ENCODE measurements at regions not wholly inside any gene's neighbourhood (a gene's known extent, or its start where the extent isn't known, plus 50 kb on each side); places are given as distances from the start of the nearest gene placed in this dataset.

- no peak for ATAC-seq
- TF ChIP-seq RARB (CRISPR knock-in tag; IDR thresholded peaks at IDR 0.05), result no peak
- no peak for TF ChIP-seq PPARA (CRISPR knock-in tag; IDR thresholded peaks at IDR 0.05; ENCODE audit: borderline replicate concordance)
- TF ChIP-seq SNAI2 (CRISPR knock-in tag; IDR thresholded peaks at IDR 0.05), result no peak
- TF ChIP-seq CSRNP3 (CRISPR knock-in tag; IDR thresholded peaks at IDR 0.05), result no peak
- no peak for TF ChIP-seq POU6F1 (CRISPR knock-in tag; IDR thresholded peaks at IDR 0.05; ENCODE audit: borderline replicate concordance, low read depth)
- no peak for TF ChIP-seq OSR1 (CRISPR knock-in tag; IDR thresholded peaks at IDR 0.05)
- TF ChIP-seq ZNF70 (CRISPR knock-in tag; IDR thresholded peaks at IDR 0.05), result no peak
- TF ChIP-seq TCF4 (CRISPR knock-in tag; IDR thresholded peaks at IDR 0.05; ENCODE audit: borderline replicate concordance), result no peak
- no peak for TF ChIP-seq ZNF8 (CRISPR knock-in tag; IDR thresholded peaks at IDR 0.05)
- TF ChIP-seq PATZ1 (CRISPR knock-in tag; IDR thresholded peaks at IDR 0.05; ENCODE audit: borderline replicate concordance), result no peak
- no peak for TF ChIP-seq GLIS3 (CRISPR knock-in tag; IDR thresholded peaks at IDR 0.05)
- no peak for TF ChIP-seq CSDC2 (CRISPR knock-in tag; IDR thresholded peaks at IDR 0.05)
- TF ChIP-seq BACH2 (CRISPR knock-in tag; IDR thresholded peaks at IDR 0.05; ENCODE audit: borderline replicate concordance), result no peak
- TF ChIP-seq ZFP3 (CRISPR knock-in tag; IDR thresholded peaks at IDR 0.05), result no peak
- TF ChIP-seq ZNF565 (CRISPR knock-in tag; conservative IDR thresholded peaks at IDR 0.05; ENCODE audit: low read depth), result no peak
- TF ChIP-seq ISL1 (CRISPR knock-in tag; IDR thresholded peaks at IDR 0.05), result no peak
- TF ChIP-seq TOX (CRISPR knock-in tag; IDR thresholded peaks at IDR 0.05; ENCODE audit: borderline replicate concordance), result no peak
- TF ChIP-seq CREB5 (CRISPR knock-in tag; IDR thresholded peaks at IDR 0.05; ENCODE audit: low read depth), result no peak
- no peak for TF ChIP-seq ARNTL (CRISPR knock-in tag; IDR thresholded peaks at IDR 0.05; ENCODE audit: borderline replicate concordance, low read depth)
These were observed 182.2 kb downstream of the HERPUD2 start for GRCh38 chr7:35512716-35513115.

GRCh38 chr7:35508623-35509400 lies 186.1 kb downstream of the HERPUD2 start:
- no peak for TF ChIP-seq TSHZ2 (CRISPR knock-in tag; IDR thresholded peaks at IDR 0.05)
- TF ChIP-seq ZFP30 (CRISPR knock-in tag; IDR thresholded peaks at IDR 0.05), result no peak
- no peak for TF ChIP-seq CREB5 (CRISPR knock-in tag; IDR thresholded peaks at IDR 0.05; ENCODE audit: low read depth)
- TF ChIP-seq ARNTL (CRISPR knock-in tag; IDR thresholded peaks at IDR 0.05; ENCODE audit: borderline replicate concordance, low read depth), result no peak
- TF ChIP-seq TCF4 (CRISPR knock-in tag; IDR thresholded peaks at IDR 0.05; ENCODE audit: borderline replicate concordance), result no peak
- TF ChIP-seq ZFP3 (CRISPR knock-in tag; IDR thresholded peaks at IDR 0.05), result no peak
- no peak for TF ChIP-seq OSR1 (CRISPR knock-in tag; IDR thresholded peaks at IDR 0.05)
- no peak for TF ChIP-seq PPARA (CRISPR knock-in tag; IDR thresholded peaks at IDR 0.05; ENCODE audit: borderline replicate concordance)
- no peak for TF ChIP-seq RARB (CRISPR knock-in tag; IDR thresholded peaks at IDR 0.05)
- TF ChIP-seq CSRNP3 (CRISPR knock-in tag; IDR thresholded peaks at IDR 0.05), result no peak
- TF ChIP-seq ISL1 (CRISPR knock-in tag; IDR thresholded peaks at IDR 0.05), result no peak
- TF ChIP-seq ZNF8 (CRISPR knock-in tag; IDR thresholded peaks at IDR 0.05), result no peak
- TF ChIP-seq SNAI2 (CRISPR knock-in tag; IDR thresholded peaks at IDR 0.05), result no peak
- no peak for TF ChIP-seq ZNF565 (CRISPR knock-in tag; conservative IDR thresholded peaks at IDR 0.05; ENCODE audit: low read depth)
- no peak for TF ChIP-seq GLIS3 (CRISPR knock-in tag; IDR thresholded peaks at IDR 0.05)
- no peak for TF ChIP-seq BACH2 (CRISPR knock-in tag; IDR thresholded peaks at IDR 0.05; ENCODE audit: borderline replicate concordance)
- TF ChIP-seq POU6F1 (CRISPR knock-in tag; IDR thresholded peaks at IDR 0.05; ENCODE audit: borderline replicate concordance, low read depth), result no peak
- no peak for TF ChIP-seq ESRRG (CRISPR knock-in tag; IDR thresholded peaks at IDR 0.05)

More at GRCh38 chr7:35508623-35509400, 186.1 kb downstream of the HERPUD2 start:
- peak; percentile 77 for ATAC-seq
